H1 (cell line): ENCODE measurements at regions not wholly inside any gene's neighbourhood (a gene's known extent, or its start where the extent isn't known, plus 50 kb on each side); places are given as distances from the start of the nearest gene placed in this dataset.

Source experiments
- CTCF ChIA-PET: fragments of 300-600 bp; sonication (Branson Sonifier 250); formaldehyde crosslinking; loops from one replicate; lab custom pipeline; 2021; ENCODE audit not compliant: partially characterized antibody; lab: Charles Lee
- POLR2A ChIA-PET: fragments of 300-600 bp; sonication (Branson Sonifier 250); formaldehyde crosslinking; loops from one replicate; lab custom pipeline; 2021; ENCODE audit warnings: inconsistent platforms; ENCODE audit not compliant: partially characterized antibody; lab: Charles Lee
- DNase-seq, 2 experiments: peaks; one replicate each; pipeline versions ENCODE4 v3.0.0 to v3.0.0-alpha.2; 2010 to 2022; ENCODE audit warnings: low spot score in 2 of 2, low read depth in 1 of 2, mixed read lengths in 1 of 2
- FAIRE-seq: peaks from 2 replicates; lab custom pipeline; 2011; peaks lifted over from hg19 to GRCh38; lab: Jason Lieb, UNC
- H2AFZ ChIP-seq: 2 replicates; pipeline ENCODE4 v1.8.1; 2012; ENCODE audit warnings: low read length, inconsistent platforms
- H2AK5ac ChIP-seq: 2 replicates; pipeline ENCODE4 v1.6.1; 2013; ENCODE audit warnings: low read depth, low read length
- H2BK120ac ChIP-seq: replicated peaks from 2 replicates; pipeline ENCODE3; 2013; ENCODE audit warnings: low read depth, low read length, inconsistent platforms
- H2BK12ac ChIP-seq: 2 replicates; pipeline ENCODE4 v1.6.1; 2013; ENCODE audit warnings: low read depth, low read length
- H2BK15ac ChIP-seq: 2 replicates; pipeline ENCODE4 v1.6.1; 2013; ENCODE audit warnings: low read length
- H2BK20ac ChIP-seq: 2 replicates; pipeline ENCODE4 v1.6.1; 2013; ENCODE audit warnings: low read length
- H2BK5ac ChIP-seq: 2 replicates; pipeline ENCODE4 v1.6.1; 2013; ENCODE audit warnings: low read depth, low read length
- H3K14ac ChIP-seq: 2 replicates; pipeline ENCODE4 v1.6.1; 2013; ENCODE audit warnings: inconsistent platforms; ENCODE audit not compliant: insufficient read length
- H3K18ac ChIP-seq: 2 replicates; pipeline ENCODE4 v1.6.1; 2013; ENCODE audit warnings: low read length; ENCODE audit errors: extremely low read depth
- H3K23ac ChIP-seq: 2 replicates; pipeline ENCODE4 v1.6.1; 2013; ENCODE audit warnings: inconsistent platforms; ENCODE audit not compliant: insufficient read length
- H3K23me2 ChIP-seq: 2 replicates; pipeline ENCODE4 v1.6.1; 2013; ENCODE audit warnings: low read depth, low read length
- H3K27ac ChIP-seq: 2 replicates; pipeline ENCODE4 v1.6.1; 2011; ENCODE audit warnings: low read depth, low read length, inconsistent platforms
- H3K27me3 ChIP-seq, 4 experiments: replicated peaks in 1 of 4; 1 replicate in 1 of 4; 2 replicates in 3 of 4; pipeline versions ENCODE4 v1.6.1 to v1.8.1; 2011 to 2013; ENCODE audit warnings: low read length in 3 of 4, mild to moderate bottlenecking in 3 of 4, inconsistent platforms in 2 of 4, mixed read lengths in 2 of 4, moderate library complexity in 1 of 4; ENCODE audit not compliant: control insufficient read depth in 3 of 4, insufficient read depth in 3 of 4; ENCODE audit errors: extremely low read depth in 1 of 4
- H3K36me3 ChIP-seq, 4 experiments: 2 replicates each; pipeline versions ENCODE4 v1.6.1 to v1.8.1; 2011 to 2013; ENCODE audit warnings: mild to moderate bottlenecking in 4 of 4, low read length in 3 of 4, moderate library complexity in 2 of 4, control low read depth in 1 of 4, inconsistent platforms in 1 of 4; ENCODE audit not compliant: insufficient read depth in 4 of 4, control insufficient read depth in 2 of 4
- H3K4ac ChIP-seq: replicated peaks from 2 replicates; pipeline ENCODE3; 2013; ENCODE audit warnings: low read length, low read depth, mixed read lengths, inconsistent platforms; ENCODE audit not compliant: insufficient read length
- H3K4me1 ChIP-seq, 4 experiments: replicated peaks in 1 of 4; 1 replicate in 1 of 4; 2 replicates in 3 of 4; pipeline versions ENCODE4 v1.6.1 to v1.8.1; 2011 to 2013; ENCODE audit warnings: low read length in 3 of 4, inconsistent platforms in 2 of 4, mixed read lengths in 1 of 4; ENCODE audit not compliant: insufficient read depth in 4 of 4, control insufficient read depth in 3 of 4
- H3K4me2 ChIP-seq, 2 experiments: 2 replicates each; pipeline versions ENCODE4 v1.6.1 to v1.8.1; 2011 to 2013; ENCODE audit warnings: low read depth in 2 of 2, low read length in 2 of 2, control low read depth in 1 of 2, inconsistent platforms in 1 of 2, mild to moderate bottlenecking in 1 of 2; ENCODE audit not compliant: insufficient read depth in 1 of 2
- H3K4me3 ChIP-seq, 4 experiments: fragments of 200-600, 300-600 bp in 1 of 4; sonication (generic), shearing (Covaris generic), sonication (Bioruptor Twin) in 1 of 4; 2 replicates each; pipeline versions ENCODE4 v1.5.1 to v1.8.1; 2011 to 2016; ENCODE audit warnings: low read length in 4 of 4, low read depth in 3 of 4, control low read depth in 2 of 4, inconsistent platforms in 2 of 4, mild to moderate bottlenecking in 2 of 4, mixed read lengths in 1 of 4, moderate library complexity in 1 of 4; ENCODE audit not compliant: insufficient read depth in 2 of 4; ENCODE audit errors: extremely low read depth in 1 of 4
- H3K56ac ChIP-seq: replicated peaks from 2 replicates; pipeline ENCODE3; 2013; ENCODE audit warnings: low read depth, mild to moderate bottlenecking, mixed read lengths, low read length, inconsistent platforms; ENCODE audit not compliant: insufficient read length
- H3K79me1 ChIP-seq: 2 replicates; pipeline ENCODE4 v1.6.1; 2013; ENCODE audit warnings: low read depth, low read length, control low read depth
- H3K79me2 ChIP-seq, 2 experiments: 2 replicates each; pipeline versions ENCODE4 v1.6.1 to v1.8.1; 2012 to 2013; ENCODE audit warnings: low read length in 2 of 2, mild to moderate bottlenecking in 2 of 2, inconsistent platforms in 1 of 2; ENCODE audit not compliant: insufficient read depth in 2 of 2, control insufficient read depth in 1 of 2
- H3K9ac ChIP-seq, 4 experiments: replicated peaks in 1 of 4; 1 replicate in 1 of 4; 2 replicates in 3 of 4; pipeline versions ENCODE4 v1.6.1 to v1.8.1; 2011 to 2013; ENCODE audit warnings: low read depth in 3 of 4, low read length in 3 of 4, control low read depth in 2 of 4, mild to moderate bottlenecking in 2 of 4, moderate library complexity in 2 of 4, inconsistent platforms in 1 of 4; ENCODE audit errors: extremely low read depth in 1 of 4
- H3K9me3 ChIP-seq, 2 experiments: 2 replicates each; pipeline versions ENCODE4 v1.6.1 to v1.8.1; 2012 to 2013; ENCODE audit warnings: mild to moderate bottlenecking in 2 of 2, moderate library complexity in 2 of 2, control low read depth in 1 of 2, inconsistent platforms in 1 of 2, low read depth in 1 of 2, low read length in 1 of 2, mixed read lengths in 1 of 2; ENCODE audit not compliant: insufficient read depth in 2 of 2
- H4K20me1 ChIP-seq, 2 experiments: replicated peaks in 1 of 2; 2 replicates each; pipeline versions ENCODE3 to v1.8.1; 2011 to 2013; ENCODE audit warnings: inconsistent platforms in 2 of 2, low read length in 2 of 2, mild to moderate bottlenecking in 1 of 2; ENCODE audit not compliant: insufficient read depth in 2 of 2, control insufficient read depth in 1 of 2
- H4K5ac ChIP-seq: 2 replicates; pipeline ENCODE4 v1.6.1; 2013; ENCODE audit warnings: low read length, low read depth, mixed read lengths, inconsistent platforms; ENCODE audit not compliant: insufficient read length
- H4K8ac ChIP-seq: 2 replicates; pipeline ENCODE4 v1.8.0; 2013; ENCODE audit warnings: mild to moderate bottlenecking, moderate library complexity, low read length, inconsistent platforms; ENCODE audit not compliant: insufficient read depth; ENCODE audit errors: extremely low read depth
- H4K91ac ChIP-seq: replicated peaks from 2 replicates; pipeline ENCODE3; 2013; ENCODE audit warnings: low read length, mixed read lengths, inconsistent platforms; ENCODE audit not compliant: insufficient read length
- ASH2L ChIP-seq: fragments of 200-600, 300-600 bp; sonication (generic); IDR thresholded peaks from one replicate; pipeline ENCODE4 v1.7.1; 2017; ENCODE audit warnings: low read length
- BCL11A ChIP-seq, 2 experiments: IDR thresholded peaks; one replicate each; pipeline ENCODE4 v1.6.1; 2011; ENCODE audit warnings: low read depth in 2 of 2, low read length in 2 of 2, mild to moderate bottlenecking in 2 of 2
- BRCA1 ChIP-seq: IDR thresholded peaks from 2 replicates; pipeline ENCODE4 v1.6.1; 2012; ENCODE audit warnings: low read depth, low read length, improper control_type of control experiment
- CREB1 ChIP-seq: IDR thresholded peaks from 2 replicates; pipeline ENCODE4 v1.6.1; 2012; ENCODE audit warnings: inconsistent platforms
- HDAC6 ChIP-seq: IDR thresholded peaks from one replicate; pipeline ENCODE4 v1.7.1; 2012; ENCODE audit warnings: low read depth, mild to moderate bottlenecking, inconsistent platforms, low read length, moderate library complexity
- SIX5 ChIP-seq: IDR thresholded peaks from 2 replicates; pipeline ENCODE4 v1.6.1; 2011; ENCODE audit warnings: mild to moderate bottlenecking, low read depth, low read length
- SP4 ChIP-seq: IDR thresholded peaks from 2 replicates; pipeline ENCODE4 v1.6.1; 2012; ENCODE audit warnings: low read length, inconsistent platforms
- SRF ChIP-seq: IDR thresholded peaks from 2 replicates; pipeline ENCODE4 v1.6.1; 2011; ENCODE audit warnings: mild to moderate bottlenecking, low read depth, low read length, moderate library complexity
- TEAD4 ChIP-seq: IDR thresholded peaks from 2 replicates; pipeline ENCODE4 v1.6.1; 2012; ENCODE audit warnings: low read depth, low read length, inconsistent platforms, mixed read lengths
- YY1 ChIP-seq: IDR thresholded peaks from 2 replicates; pipeline ENCODE4 v1.6.1; 2011; ENCODE audit warnings: low read depth, mild to moderate bottlenecking, low read length
- WGBS, 2 experiments: shearing (Covaris generic) in 1 of 2; methylation state at CpG; one replicate each; pipeline versions ENCODE4 v1.1.6 to v1.1.7; 2013 to 2015; ENCODE audit warnings: low lambda C conversion rate in 2 of 2, mixed read lengths in 2 of 2, inconsistent platforms in 1 of 2, low coverage in 1 of 2, missing lambda C conversion rate in 1 of 2; ENCODE audit not compliant: insufficient replicate concordance in 2 of 2, insufficient coverage in 1 of 2, insufficient read length in 1 of 2; ENCODE audit errors: extremely low coverage in 1 of 2, missing lambda C conversion rate in 1 of 2; 5-methylcytosine and 5-hydroxymethylcytosine counted together

- H2BK12ac ChIP-seq = no peak overlapping the region
- DNase-seq = no peak
Measured at GRCh38 chr13:72617186-72617585, 110.2 kb downstream of the MZT1 start.

More at GRCh38 chr13:72617186-72617585, 110.2 kb downstream of the MZT1 start:
- Histone ChIP-seq H3K9ac (no peak overlapping the region), H3K79me2 (no peaks in the 10 kb centered on the region), H2BK5ac (no peak overlapping the region), H2AFZ (no peak overlapping the region), H3K9me3 (no peaks in the 10 kb centered on the region), H3K14ac (no peak overlapping the region), H3K79me1 (no peaks in the 10 kb centered on the region), H3K36me3 (no peaks in the 10 kb centered on the region), H2AK5ac (no peak overlapping the region), H3K4me1 (no peaks in the 10 kb centered on the region), H3K4ac (no peak overlapping the region), H3K27ac (no peak overlapping the region), H3K23me2 (no peaks in the 10 kb centered on the region), H4K91ac (no peak overlapping the region), H3K56ac (no peak overlapping the region), H4K20me1 (no peaks in the 10 kb centered on the region), H3K4me2 (no peak overlapping the region), H3K23ac (no peak overlapping the region), H4K5ac (no peak overlapping the region), H3K27me3 (no peaks in the 10 kb centered on the region), H2BK20ac (no peak overlapping the region), H3K18ac (no peak overlapping the region), H4K8ac (no peak overlapping the region), H3K4me3 (no peak overlapping the region), H2BK15ac (no peak overlapping the region), H2BK120ac (no peak overlapping the region)
- no peak for TF ChIP-seq ASH2L
- no peak for TF ChIP-seq CREB1
- no peak for TF ChIP-seq TEAD4
- no peak for TF ChIP-seq YY1
- no peak for TF ChIP-seq BRCA1
- no peak for TF ChIP-seq SIX5
- TF ChIP-seq SRF = no peak
- TF ChIP-seq BCL11A (IDR thresholded peaks at IDR 0.05; ENCODE audit: low read depth in 2 of 2, low read length in 2 of 2) = no peak
- TF ChIP-seq SP4 = no peak
- TF ChIP-seq HDAC6 = no peak
- WGBS, 2 experiments = 87% methylated on average over 2 of the region's 2 CpGs; no CpG with 5 or more reads in 1 of the 2 experiments
- POLR2A ChIA-PET = no interaction called here
- CTCF ChIA-PET = no interaction called here
- no peak for FAIRE-seq
